Sigmoid colon (tissue), 6 donors: ENCODE measurements at regions not wholly inside any gene's neighbourhood (a gene's known extent, or its start where the extent isn't known, plus 50 kb on each side); places are given as distances from the start of the nearest gene placed in this dataset.

Experiments used
- DNase-seq: peaks from one replicate; pipeline ENCODE4 v3.0.0-alpha.2; 2019
- H3K27ac ChIP-seq, 4 donors: fragments of 200-600 bp; sonication (generic); one replicate each; pipeline ENCODE4 v1.5.1; 2016 to 2019; ENCODE audit warnings: mild to moderate bottlenecking in 1 of 4
- H3K27me3 ChIP-seq, 3 donors: fragments of 200-600 bp; sonication (generic); one replicate each; pipeline ENCODE4 v1.5.1; 2019; ENCODE audit warnings: mild to moderate bottlenecking in 1 of 3
- H3K36me3 ChIP-seq, 4 donors: fragments of 200-600 bp; sonication (generic); one replicate each; pipeline ENCODE4 v1.5.1; 2016 to 2019
- H3K4me1 ChIP-seq, 4 donors: fragments of 200-600 bp; sonication (generic); one replicate each; pipeline ENCODE4 v1.5.1; 2017 to 2019
- H3K4me3 ChIP-seq, 4 donors: fragments of 200-600 bp; sonication (generic); one replicate each; pipeline ENCODE4 v1.5.1; 2017 to 2019; ENCODE audit warnings: mild to moderate bottlenecking in 2 of 4, moderate library complexity in 1 of 4
- H3K9me3 ChIP-seq, 4 donors: fragments of 200-600 bp in 3 of 4; sonication (generic) in 3 of 4; one replicate each; pipeline versions ENCODE4 v1.5.1 to v1.6.1; 2013 to 2019
- CTCF ChIP-seq, 4 experiments: fragments of 450-650 bp in 3 of 4; fragments of 200-600 bp in 1 of 4; IDR thresholded peaks; one replicate each; pipeline ENCODE4 v1.5.1; 2016 to 2019; ENCODE audit warnings: antibody characterized with exemption in 4 of 4, mild to moderate bottlenecking in 3 of 4, moderate library complexity in 2 of 4
- EP300 ChIP-seq, 4 donors: sonication (generic); formaldehyde crosslinking; IDR thresholded peaks; one replicate each; pipeline ENCODE4 v1.6.1; 2017; ENCODE audit warnings: antibody characterized with exemption in 4 of 4
- POLR2A ChIP-seq, 2 donors: fragments of 450-650 bp; IDR thresholded peaks; one replicate each; pipeline ENCODE4 v1.6.1; 2016; ENCODE audit warnings: antibody characterized with exemption in 2 of 2, mild to moderate bottlenecking in 2 of 2, moderate library complexity in 2 of 2
- POLR2AphosphoS5 ChIP-seq, 4 donors: sonication (generic); formaldehyde crosslinking; IDR thresholded peaks; one replicate each; pipeline ENCODE4 v1.6.1; 2017; ENCODE audit warnings: antibody characterized with exemption in 4 of 4
- WGBS, 2 donors: extraction: QIAGEN DNeasy Blood & Tissue Kit; methylation state at CpG; one replicate each; pipeline ENCODE4 v1.1.7; 2013; 5-methylcytosine and 5-hydroxymethylcytosine counted together
- intact Hi-C: fragments of 100-400 bp; cut with DNase I; formaldehyde crosslinking; loops from one replicate; pipeline ENCODE4 v1.15.1; 2023
- donor health status: healthy with polysubstance abuse.
- donor health status: healthy.

GRCh38 chr10:118458957-118459641 lies 117.0 kb upstream of the FAM204A start:
- Histone ChIP-seq H3K36me3 (no peaks in the 10 kb centered on the region), H3K27ac (no peak overlapping the region), H3K4me3 (no peak overlapping the region), H3K4me1 (no peaks in the 10 kb centered on the region), H3K9me3 (no peaks in the 10 kb centered on the region), H3K27me3 (peaks cover 0 to 17% (median 0%) of the 10 kb centered on the region in 3 donors)
- DNase-seq = no peak
- TF ChIP-seq CTCF (IDR thresholded peaks at IDR 0.05) = no peak
- TF ChIP-seq POLR2A (IDR thresholded peaks at IDR 0.05) = no peak
- no peak for TF ChIP-seq EP300 (IDR thresholded peaks at IDR 0.05)
- no peak for TF ChIP-seq POLR2AphosphoS5 (IDR thresholded peaks at IDR 0.05)
- intact Hi-C loops = loop anchor here (2.0 kb wide), 1 partner anchor 962 kb away; no protein-coding TSS in a partner anchor
- 16 to 49% methylated on average over 10 of the region's 10 CpGs for WGBS, 2 donors

DNA sequence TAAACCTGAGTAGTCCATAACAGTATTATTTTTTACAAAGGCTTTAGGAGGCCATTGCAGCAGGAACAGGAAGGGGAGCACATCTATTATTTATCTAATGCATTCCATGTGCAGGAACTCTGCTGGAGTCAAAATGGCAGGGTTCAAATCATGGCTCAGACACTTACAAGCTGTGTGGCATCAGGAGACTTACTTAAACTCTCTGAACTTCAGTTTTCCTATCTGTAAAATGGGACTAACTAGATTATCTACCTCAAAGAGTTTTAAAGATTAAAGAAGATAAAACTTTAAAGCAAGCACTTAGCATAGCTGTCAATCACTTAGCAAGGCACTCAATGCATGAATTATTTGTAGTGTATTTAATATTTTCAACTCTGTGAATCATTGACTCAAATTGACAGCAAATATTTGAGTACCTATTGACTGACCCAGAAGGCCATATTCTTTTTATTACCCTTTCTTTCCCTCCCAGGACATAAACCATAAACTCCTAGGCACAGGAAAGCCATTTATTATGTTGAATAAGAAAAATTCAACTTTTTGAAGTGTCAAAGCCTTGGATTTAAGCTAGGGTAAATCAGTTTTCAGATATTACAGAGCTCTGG lies 115.8 kb upstream of the FAM204A start:
- H3K27ac ChIP-seq = no peak overlapping the region
- intact Hi-C loops = loop anchor here (2.0 kb wide), 1 partner anchor 961 kb away; no protein-coding TSS in a partner anchor
- no peak overlapping the region for H3K4me3 ChIP-seq
- no peak for TF ChIP-seq CTCF (IDR thresholded peaks at IDR 0.05)
- no peak for TF ChIP-seq EP300 (IDR thresholded peaks at IDR 0.05)
- TF ChIP-seq POLR2A (IDR thresholded peaks at IDR 0.05) = no peak
- no peak for TF ChIP-seq POLR2AphosphoS5 (IDR thresholded peaks at IDR 0.05)
- no peaks in the 10 kb centered on the region for H3K36me3 ChIP-seq
- no peaks in the 10 kb centered on the region for H3K9me3 ChIP-seq
- H3K27me3 ChIP-seq = peaks cover 0 to 12% (median 0%) of the 10 kb centered on the region in 3 donors
- DNase-seq = no peak
- H3K4me1 ChIP-seq = no peaks in the 10 kb centered on the region

DNA sequence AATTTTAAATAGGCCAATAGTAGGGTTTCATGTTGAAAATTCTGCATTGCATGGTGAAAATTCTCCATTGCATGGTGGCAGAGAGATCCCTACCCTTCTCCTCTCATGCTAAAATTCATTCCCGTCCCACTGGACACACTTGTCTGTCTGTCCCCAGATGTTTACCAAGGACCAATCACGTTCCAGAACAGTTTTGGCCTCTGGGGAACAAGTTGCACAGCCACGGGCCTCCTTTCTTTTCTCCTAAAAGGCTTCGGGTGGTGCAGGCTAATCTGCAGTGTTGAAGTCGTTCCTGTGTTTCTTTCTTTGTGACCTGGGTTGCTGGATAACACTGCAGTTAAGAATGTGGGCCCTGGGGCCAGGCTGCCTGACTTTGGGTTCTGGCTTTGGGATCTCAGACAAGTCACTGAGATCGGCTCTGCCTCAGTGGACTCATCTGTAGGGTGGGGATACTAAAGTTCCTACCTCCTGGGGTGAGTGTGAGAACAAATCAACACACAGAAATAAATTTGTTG lies 113.1 kb upstream of the FAM204A start:
- H3K27me3 ChIP-seq = peaks cover 0 to 4% (median 0%) of the 10 kb centered on the region in 3 donors

DNA sequence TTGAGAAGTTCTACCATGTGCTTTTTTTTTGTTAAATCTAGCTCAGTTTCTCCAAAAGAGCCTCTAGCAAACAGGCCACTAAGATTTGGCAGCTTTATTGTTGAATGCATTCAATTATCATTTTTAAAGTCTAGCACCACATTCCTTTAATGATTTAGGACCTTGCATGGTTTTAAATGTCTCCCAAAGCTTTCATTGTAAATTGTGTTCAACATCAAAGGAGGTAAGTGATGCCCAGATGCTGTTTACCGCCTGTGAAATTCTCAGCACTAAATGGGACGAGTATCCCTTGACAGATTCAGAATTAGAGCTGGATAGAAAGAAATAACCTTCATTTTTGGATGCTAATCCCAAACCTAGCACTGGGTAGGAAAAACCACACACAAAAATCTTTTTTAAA lies 112.1 kb upstream of the FAM204A start:
- no peaks in the 10 kb centered on the region for H3K36me3 ChIP-seq
- H3K27me3 ChIP-seq = peaks cover 0 to 11% (median 0%) of the 10 kb centered on the region in 3 donors
- intact Hi-C loops = no loop called here
- no peak overlapping the region for H3K27ac ChIP-seq
- DNase-seq = no peak
- TF ChIP-seq POLR2A (IDR thresholded peaks at IDR 0.05) = no peak
- no peak for TF ChIP-seq CTCF (IDR thresholded peaks at IDR 0.05)
- TF ChIP-seq EP300 (IDR thresholded peaks at IDR 0.05) = no peak
- no peak for TF ChIP-seq POLR2AphosphoS5 (IDR thresholded peaks at IDR 0.05)
- no peak overlapping the region for H3K4me3 ChIP-seq
- WGBS, 2 donors = 65 to 81% methylated on average over 2 of the region's 2 CpGs
- no peaks in the 10 kb centered on the region for H3K4me1 ChIP-seq
- no peaks in the 10 kb centered on the region for H3K9me3 ChIP-seq

More for the DNA sequence above, 113.1 kb upstream of the FAM204A start:
- intact Hi-C loops = no loop called here
- Histone ChIP-seq H3K4me3 (no peak overlapping the region), H3K9me3 (no peaks in the 10 kb centered on the region), H3K4me1 (no peaks in the 10 kb centered on the region), H3K27ac (no peak overlapping the region), H3K36me3 (no peaks in the 10 kb centered on the region)
- TF ChIP-seq EP300 (IDR thresholded peaks at IDR 0.05) (no peak), POLR2AphosphoS5 (IDR thresholded peaks at IDR 0.05) (no peak), POLR2A (IDR thresholded peaks at IDR 0.05) (no peak), CTCF (IDR thresholded peaks at IDR 0.05) (no peak)
- WGBS, 2 donors = 77 to 78% methylated on average over 6 of the region's 6 CpGs
- no peak for DNase-seq
